HG02840 (cell line): ENCODE measurements at regions not wholly inside any gene's neighbourhood (a gene's known extent, or its start where the extent isn't known, plus 50 kb on each side); places are given as distances from the start of the nearest gene placed in this dataset.

Experiments
- ATAC-seq: cut with Tn5 transposase; IDR thresholded peaks from one replicate; pipeline ENCODE4 v1.9.1; 2021; ENCODE audit warnings: mild to moderate bottlenecking, moderate library complexity, moderate number of reproducible peaks; ENCODE audit not compliant: unreplicated experiment, low FRiP score

- no peak for ATAC-seq
Observed at GRCh38 chr3:107992976-107993684, 97.7 kb downstream of the CD47 start.

GRCh38 chr3:107990926-107991325 lies 99.9 kb downstream of the CD47 start:
- no peak for ATAC-seq

DNA sequence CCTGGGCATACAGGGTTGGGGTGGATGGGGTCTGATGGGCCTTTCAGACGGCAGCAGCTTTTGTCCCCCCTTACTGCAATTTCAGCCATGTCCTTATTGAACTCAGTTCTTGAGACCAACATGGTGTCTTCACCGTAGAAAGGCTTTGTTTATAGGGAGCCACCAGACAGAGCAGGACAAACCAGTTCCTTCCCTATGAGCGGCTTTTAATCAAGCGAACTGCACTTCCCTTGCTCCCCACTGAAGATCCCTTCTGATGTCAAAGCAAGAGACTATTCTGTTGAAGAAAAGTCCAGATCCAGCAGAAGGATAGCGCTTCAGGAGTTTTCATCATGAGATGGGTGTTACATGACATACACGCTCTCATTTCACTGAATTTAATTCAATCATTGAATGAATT lies 100.4 kb downstream of the CD47 start:
- no peak for ATAC-seq

DNA sequence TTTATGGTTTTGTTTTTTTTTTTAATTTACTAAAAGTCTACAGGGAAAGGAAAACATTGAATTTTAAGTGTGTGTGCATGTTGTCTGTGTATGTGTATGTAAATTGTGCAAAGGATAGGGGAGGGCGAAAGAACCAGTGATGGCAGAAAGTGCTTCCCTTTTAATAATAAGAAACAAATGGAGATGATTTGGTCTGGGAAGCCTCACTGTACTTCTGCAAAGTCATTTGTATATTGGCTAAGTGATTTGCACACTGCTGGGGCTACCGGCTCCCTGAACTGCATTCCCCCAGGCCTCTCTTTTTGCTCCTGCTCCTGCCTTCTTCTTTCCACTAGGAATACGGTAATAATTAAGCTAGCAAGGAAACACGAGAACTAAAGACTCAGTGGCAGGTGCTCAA lies 101.2 kb downstream of the CD47 start:
- ATAC-seq = no peak

- ATAC-seq = no peak
Observed at GRCh38 chr3:107988460-107989175, 102.2 kb downstream of the CD47 start.

- no peak for ATAC-seq
Observed at GRCh38 chr3:107987036-107987939, 103.5 kb downstream of the CD47 start.

- no peak for ATAC-seq
Observed at GRCh38 chr3:107986505-107986904, 104.3 kb downstream of the CD47 start.

- peak; percentile 95 for ATAC-seq
Observed at GRCh38 chr3:107985496-107985895, 105.3 kb downstream of the CD47 start.

- ATAC-seq = no peak
Observed at GRCh38 chr3:107983247-107983646, 107.6 kb downstream of the CD47 start.

DNA sequence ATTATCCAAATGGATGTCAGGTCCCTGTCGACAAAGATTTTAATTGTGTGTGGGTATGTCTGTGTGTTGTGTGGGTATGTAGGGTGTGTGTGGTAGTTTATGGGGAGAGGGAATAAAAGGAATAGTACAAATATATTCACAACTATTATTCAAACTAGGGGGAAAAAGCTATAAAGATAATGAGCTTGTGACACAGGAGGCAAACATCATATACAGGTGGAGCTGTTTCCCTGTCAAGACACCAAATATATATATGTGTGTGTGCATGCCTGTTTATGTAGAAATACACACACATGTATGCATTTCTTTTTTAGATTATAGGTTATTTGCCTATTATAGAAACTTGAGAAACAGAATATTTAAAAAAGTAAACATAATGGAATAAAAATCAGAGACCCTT lies 108.7 kb downstream of the CD47 start:
- no peak for ATAC-seq

DNA sequence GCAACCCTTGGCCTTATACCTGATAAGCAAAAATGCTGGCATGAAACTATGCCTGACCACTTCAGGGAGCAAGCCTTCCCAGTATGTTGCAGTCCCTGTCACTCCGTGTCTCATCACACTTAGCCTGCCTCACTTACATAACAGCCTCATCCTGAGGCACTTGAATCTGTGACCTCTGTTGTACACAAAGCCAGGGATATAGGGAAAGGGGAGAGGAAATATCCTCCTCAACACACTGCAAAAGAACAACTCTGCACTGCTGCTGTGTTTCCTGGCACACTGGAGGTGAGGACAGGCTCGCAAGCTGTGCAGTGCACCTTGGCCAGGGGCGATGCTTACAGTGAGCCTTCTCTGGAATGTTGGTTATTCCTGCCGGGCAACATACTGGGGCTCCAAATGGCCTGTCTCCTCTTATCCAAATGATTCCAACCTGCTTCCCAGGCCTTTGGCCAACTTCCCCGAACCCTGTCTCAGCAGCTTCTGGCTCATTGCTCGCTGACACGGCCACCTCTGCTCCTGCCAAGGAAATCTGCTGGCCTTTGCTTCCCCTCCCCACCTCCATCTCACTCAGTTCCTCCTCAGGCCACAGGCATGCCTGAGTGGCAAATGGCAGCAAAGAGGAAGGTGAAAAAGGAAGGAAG lies 109.2 kb downstream of the CD47 start:
- ATAC-seq = no peak

DNA sequence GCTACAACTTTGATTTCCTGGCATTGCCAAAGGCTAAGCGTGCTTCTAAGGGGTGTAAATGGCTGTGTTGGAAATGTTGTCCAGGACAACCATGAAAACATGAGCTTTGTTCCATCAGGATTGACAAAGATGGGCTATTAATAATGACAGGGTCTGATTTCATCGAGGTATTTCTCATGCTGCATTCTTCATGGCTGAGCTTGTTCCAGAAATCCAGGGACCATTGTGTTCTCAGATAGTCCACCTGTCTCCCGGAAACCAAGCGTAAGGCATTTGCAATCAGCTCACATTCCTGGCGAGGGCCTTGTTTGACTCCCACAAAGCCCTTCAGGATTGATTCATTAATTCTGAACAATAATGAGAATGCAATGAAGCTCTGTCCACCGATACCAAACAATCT lies 111.3 kb downstream of the CD47 start:
- no peak for ATAC-seq

DNA sequence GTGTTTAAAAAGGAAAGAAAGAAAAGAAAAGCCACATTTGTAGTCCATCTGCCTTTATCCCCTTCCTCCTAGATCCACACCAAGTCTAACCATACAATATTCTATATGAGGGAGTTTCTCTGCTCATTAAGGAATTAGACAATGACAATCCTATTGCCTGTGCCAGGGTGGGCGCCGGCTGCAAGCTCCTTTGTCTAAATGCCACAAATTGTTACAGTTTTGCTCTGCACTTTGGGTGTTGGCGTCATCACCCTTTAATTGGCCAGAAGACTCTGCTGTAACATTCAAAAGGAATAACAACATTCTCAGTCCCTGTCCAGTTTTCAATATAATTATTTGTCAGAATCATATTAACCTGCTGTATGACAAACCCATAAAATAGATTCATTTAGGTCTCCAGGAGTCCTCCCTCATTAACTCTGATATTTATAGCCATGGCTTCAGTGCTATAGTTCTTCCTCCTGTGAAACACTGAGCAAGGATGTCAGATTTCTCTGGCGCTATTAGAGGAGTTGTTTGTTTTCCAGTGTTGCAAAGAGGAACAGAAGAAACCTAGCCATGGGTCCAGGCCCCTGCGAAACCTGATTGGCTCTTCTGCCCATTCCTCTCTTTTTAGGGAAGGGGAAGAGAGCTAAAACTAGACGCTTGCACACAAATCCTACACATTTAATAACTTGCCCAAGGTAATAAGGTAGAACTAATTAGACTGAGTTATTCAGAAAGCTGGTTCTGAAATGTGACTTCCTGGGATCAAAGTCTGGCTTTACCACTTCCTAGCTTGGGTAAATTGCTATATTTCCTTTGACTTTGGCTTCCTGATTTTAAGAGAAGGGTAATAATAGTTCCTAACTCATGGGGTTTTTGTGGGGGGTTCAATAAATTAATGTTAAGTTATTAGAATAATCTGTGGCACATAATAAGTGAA lies 112.4 kb downstream of the CD47 start:
- no peak for ATAC-seq

- no peak for ATAC-seq
Observed at GRCh38 chr3:107977221-107978130, 113.4 kb downstream of the CD47 start.

GRCh38 chr3:107976202-107976800 lies 114.5 kb downstream of the CD47 start:
- ATAC-seq = no peak

DNA sequence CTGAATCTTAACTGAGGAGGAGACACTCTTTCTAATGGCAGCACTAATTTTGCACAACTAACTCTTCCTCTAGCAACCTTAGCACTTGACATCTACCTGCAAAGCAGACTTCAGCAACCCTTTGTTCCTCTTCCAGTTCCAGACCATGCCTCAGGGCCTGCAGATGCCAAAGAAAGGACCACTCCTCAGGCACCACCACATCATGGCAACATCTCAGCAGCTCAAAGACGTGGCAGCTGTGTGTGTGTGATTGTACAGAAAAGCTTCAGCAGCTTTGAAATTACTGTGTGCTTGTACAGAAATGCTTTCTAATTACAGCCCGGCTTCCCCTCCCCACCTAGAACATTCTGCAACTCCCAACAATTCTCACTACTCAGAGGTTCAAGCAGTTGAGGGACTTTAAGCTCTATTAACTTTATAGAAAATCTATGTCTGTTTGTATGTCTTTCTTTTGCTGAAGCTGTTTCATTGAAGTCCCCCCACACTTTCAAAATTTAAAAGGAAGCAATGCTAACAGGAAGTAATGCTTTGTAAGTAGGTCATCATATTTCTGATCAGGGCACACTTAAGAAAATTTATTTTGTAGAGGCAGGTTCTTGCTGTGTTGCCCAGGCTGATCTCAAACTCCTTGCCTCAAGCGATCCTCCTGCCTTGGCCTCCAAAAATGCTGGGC lies 115.2 kb downstream of the CD47 start:
- ATAC-seq = no peak

DNA sequence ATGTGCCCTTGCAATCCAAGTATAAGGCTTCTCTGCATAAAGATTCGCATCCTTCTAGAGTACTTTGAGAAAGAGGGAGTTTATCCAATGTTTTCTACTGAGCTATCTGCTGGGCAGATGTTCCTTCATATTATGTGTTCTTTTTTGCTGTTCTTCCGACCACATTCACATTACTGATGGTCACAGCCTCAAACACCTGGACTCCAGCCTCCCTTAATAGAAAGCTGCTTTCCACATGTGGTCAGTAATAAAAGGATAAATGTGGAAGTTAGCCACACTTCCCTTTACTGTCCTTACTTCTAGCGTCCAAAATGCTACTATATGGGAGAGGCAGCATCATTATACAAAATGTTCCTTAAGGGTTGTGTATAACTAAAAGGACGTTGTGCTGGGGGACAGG lies 116.9 kb downstream of the CD47 start:
- ATAC-seq = no peak

GRCh38 chr3:107973152-107973551 lies 117.7 kb downstream of the CD47 start:
- ATAC-seq = no peak
